SK-N-SH (cell line): ENCODE measurements at regions not wholly inside any gene's neighbourhood (a gene's known extent, or its start where the extent isn't known, plus 50 kb on each side); places are given as distances from the start of the nearest gene placed in this dataset.
A peak's percentile ranks its signal among the peaks of the same experiment; 100 is the strongest.

ENCODE experiments used
- CTCF ChIP-seq: fragments of 200-600 bp; sonication (generic); IDR thresholded peaks from 2 replicates; pipeline ENCODE4 v1.6.1; 2017; ENCODE audit warnings: antibody characterized with exemption, mild to moderate bottlenecking, moderate library complexity
- EZH2phosphoT487 ChIP-seq: fragments of 200-600 bp; sonication (generic); IDR thresholded peaks from 2 replicates; pipeline ENCODE4 v1.6.1; 2017; ENCODE audit warnings: low read depth, mixed run types, mild to moderate bottlenecking, antibody characterized with exemption, moderate library complexity, borderline replicate concordance
- IRF3 ChIP-seq: fragments of 150-350 bp; IDR thresholded peaks from 2 replicates; pipeline ENCODE4 v1.6.1; 2016; ENCODE audit warnings: mild to moderate bottlenecking, low read depth, low read length
- POLR2AphosphoS5 ChIP-seq: IDR thresholded peaks from 2 replicates; pipeline ENCODE4 v1.6.1; 2012; ENCODE audit warnings: low read depth, low read length
- RAD21 ChIP-seq: IDR thresholded peaks from 2 replicates; pipeline ENCODE4 v1.6.1; 2012; ENCODE audit warnings: mild to moderate bottlenecking, low read length
- TF ChIP-seq, protein P1 (sequence below): IDR thresholded peaks from 2 replicates; pipeline ENCODE4 v1.4.0; 2012; ENCODE audit warnings: low read depth

DNA sequence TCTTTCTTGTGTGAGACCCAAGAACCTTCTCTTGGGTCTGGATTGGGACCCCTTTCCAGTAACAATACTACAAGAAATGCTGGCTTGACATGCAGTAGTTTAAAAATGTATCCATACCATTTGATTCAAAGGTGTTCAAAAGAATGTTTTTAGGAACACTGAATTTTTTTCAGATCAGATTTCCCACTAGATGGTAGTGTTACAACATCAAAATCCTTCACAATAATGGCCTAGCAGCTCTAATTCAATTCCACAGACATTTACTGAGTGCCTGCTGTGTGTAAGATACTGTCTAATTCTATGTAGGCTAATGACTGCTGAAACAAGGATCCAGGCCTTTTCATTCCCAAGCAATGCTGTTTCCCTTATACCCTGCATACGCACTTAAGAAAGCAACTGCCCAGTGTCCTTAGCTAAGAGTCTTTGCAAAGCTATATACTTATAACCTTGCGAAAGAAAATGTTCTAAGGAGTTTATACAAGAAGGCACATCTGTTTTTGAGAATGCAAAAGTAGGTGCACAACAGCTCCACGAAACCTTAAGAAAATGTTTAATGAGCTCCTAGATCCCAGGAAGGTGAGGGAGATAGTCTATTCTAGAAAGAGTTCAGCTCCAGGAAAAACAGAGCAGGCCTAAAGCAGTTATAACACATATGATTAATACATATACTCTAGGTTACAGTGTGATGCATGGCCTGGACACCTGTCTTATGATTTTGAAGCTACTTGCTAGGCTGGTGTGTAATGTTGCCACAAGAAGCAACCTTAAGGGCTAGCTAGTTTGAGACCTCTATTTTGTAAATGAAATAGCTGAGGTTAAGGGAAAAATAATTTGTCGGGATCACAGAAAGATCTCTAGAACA lies 50.9 kb upstream of the PKP2 start:
- TF ChIP-seq POLR2AphosphoS5: no peak
- no peak for TF ChIP-seq IRF3
- TF ChIP-seq EZH2phosphoT487: no peak
- peak; percentile 39 for TF ChIP-seq CTCF
- TF ChIP-seq, protein P1, sequence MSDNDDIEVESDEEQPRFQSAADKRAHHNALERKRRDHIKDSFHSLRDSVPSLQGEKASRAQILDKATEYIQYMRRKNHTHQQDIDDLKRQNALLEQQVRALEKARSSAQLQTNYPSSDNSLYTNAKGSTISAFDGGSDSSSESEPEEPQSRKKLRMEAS: no peak
- TF ChIP-seq RAD21: peak; percentile 74
